ENCODE measurements at regions not wholly inside any gene's neighbourhood (a gene's known extent, or its start where the extent isn't known, plus 50 kb on each side); places are given as distances from the start of the nearest gene placed in this dataset.

DNA sequence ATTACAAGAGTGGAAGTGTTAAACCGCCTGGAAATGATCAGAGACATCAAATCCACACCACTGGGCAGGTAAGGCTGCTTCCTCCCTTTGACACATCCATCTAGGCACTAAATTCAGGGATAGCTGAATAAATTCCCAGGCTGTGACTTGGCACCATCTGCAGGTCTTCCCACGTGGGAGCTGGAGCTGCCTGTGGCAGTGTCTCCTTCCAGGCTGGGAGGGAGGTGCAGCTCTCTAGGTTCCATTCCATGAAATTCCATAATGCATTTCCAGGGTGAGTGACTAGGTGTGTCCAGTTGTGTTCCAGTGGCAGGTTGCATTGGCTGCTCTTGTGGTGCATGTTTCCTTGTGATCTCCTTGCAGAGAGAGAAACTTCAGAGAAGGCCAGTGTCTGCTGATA is 188.9 kb upstream of the CXCR4 start:
- no peak overlapping the region for H3K4me3 ChIP-seq (ENCODE audit: low read length)
- no peak for DNase-seq (ENCODE audit: low read depth)
- TF ChIP-seq, protein P1, sequence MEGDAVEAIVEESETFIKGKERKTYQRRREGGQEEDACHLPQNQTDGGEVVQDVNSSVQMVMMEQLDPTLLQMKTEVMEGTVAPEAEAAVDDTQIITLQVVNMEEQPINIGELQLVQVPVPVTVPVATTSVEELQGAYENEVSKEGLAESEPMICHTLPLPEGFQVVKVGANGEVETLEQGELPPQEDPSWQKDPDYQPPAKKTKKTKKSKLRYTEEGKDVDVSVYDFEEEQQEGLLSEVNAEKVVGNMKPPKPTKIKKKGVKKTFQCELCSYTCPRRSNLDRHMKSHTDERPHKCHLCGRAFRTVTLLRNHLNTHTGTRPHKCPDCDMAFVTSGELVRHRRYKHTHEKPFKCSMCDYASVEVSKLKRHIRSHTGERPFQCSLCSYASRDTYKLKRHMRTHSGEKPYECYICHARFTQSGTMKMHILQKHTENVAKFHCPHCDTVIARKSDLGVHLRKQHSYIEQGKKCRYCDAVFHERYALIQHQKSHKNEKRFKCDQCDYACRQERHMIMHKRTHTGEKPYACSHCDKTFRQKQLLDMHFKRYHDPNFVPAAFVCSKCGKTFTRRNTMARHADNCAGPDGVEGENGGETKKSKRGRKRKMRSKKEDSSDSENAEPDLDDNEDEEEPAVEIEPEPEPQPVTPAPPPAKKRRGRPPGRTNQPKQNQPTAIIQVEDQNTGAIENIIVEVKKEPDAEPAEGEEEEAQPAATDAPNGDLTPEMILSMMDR (IDR thresholded peaks at IDR 0.05; ENCODE audit: insufficient read depth, low read depth, low read length, missing control alignments), result no peak

DNA sequence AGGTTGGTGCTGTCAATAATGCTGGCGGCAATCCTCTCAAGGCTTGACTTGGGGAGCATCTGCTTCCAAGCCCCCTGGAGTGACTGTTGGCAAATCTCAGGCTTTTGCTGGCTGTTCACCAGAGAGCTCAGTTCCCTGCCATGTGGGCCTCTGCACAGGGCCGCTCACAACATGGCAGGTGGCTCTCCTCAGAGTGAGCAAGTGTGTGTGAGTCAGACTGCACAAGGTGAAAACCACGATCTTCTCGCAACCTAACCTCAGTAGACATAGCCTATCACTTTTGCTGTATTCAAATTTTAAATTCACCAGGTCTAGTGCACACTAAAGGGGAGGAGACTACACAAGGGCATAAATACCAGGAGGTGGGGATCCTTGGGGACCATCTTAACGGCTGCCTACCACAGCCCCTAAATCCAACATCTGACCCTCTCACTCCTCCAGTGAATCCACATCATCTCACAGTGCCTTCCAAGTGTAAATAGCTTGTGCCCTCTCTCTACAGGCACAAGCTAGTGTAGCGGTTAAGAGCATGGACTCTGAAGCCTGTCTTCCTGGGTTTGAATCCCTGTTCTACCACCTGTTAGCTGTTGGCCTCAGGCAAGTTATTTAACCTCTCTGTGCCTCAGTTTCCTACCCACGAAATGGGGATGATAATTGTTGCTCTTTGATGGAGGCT is 187.7 kb upstream of the CXCR4 start:
- no peak overlapping the region for H3K4me3 ChIP-seq (ENCODE audit: low read length)
- TF ChIP-seq, protein P1 (IDR thresholded peaks at IDR 0.05; ENCODE audit: insufficient read depth, low read depth, low read length, missing control alignments), result no peak
- no peak for DNase-seq (ENCODE audit: low read depth)

DNA sequence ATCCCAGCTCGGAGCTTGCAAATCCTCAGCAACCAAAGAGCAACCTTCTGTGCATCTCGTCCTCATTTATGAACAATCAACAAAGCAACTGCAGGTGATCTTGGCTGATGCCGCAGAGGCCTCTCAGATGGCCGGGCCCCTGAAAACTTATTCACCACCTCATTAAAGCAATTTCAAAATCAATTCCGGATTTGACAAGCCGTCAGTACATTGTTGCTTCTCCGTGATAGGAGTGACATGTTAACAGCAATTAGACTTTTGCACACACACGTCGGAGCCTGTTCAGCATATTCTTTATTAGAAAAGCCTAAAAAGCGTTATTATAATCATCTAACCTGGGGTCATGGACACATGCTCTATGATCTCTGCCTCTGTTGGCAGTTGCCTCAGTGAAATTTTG is 183.1 kb upstream of the CXCR4 start:
- TF ChIP-seq, protein P1 (IDR thresholded peaks at IDR 0.05; ENCODE audit: insufficient read depth, low read depth, low read length, missing control alignments), result no peak
- DNase-seq (ENCODE audit: low read depth), result no peak
- no peak overlapping the region for H3K4me3 ChIP-seq (ENCODE audit: low read length)

GRCh38 chr2:136298631-136299030 is 180.7 kb upstream of the CXCR4 start:
- no peak overlapping the region for H3K4me3 ChIP-seq (ENCODE audit: low read length)
- TF ChIP-seq, protein P1 (IDR thresholded peaks at IDR 0.05; ENCODE audit: insufficient read depth, low read depth, low read length, missing control alignments), result no peak
- no peak for DNase-seq (ENCODE audit: low read depth)

GRCh38 chr2:136297994-136298393 is 180.0 kb upstream of the CXCR4 start:
- TF ChIP-seq, protein P1 (IDR thresholded peaks at IDR 0.05; ENCODE audit: insufficient read depth, low read depth, low read length, missing control alignments), result no peak
- no peak for DNase-seq (ENCODE audit: low read depth)
- no peak overlapping the region for H3K4me3 ChIP-seq (ENCODE audit: low read length)

DNA sequence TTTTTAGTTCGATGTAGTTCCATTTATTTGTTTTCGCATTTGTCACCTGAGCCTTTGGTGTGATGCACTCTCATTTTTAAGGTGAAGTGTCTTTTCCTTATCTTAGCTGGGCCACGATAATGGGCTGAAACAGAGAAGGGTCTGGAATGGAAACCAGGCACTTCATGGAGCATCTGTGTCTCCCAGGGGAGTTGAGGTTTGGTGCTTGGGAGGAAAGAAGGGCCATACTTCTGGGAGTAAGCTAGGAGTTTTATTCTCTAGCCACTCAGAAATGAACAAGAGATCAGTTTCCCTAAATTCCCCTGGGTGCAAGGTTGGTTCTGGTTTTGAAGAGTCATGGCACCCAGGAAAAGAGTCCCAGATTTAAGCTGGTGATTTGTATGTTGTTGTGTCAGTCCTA is 179.4 kb upstream of the CXCR4 start:
- no peak for DNase-seq (ENCODE audit: low read depth)
- H3K4me3 ChIP-seq (ENCODE audit: low read length), result no peak overlapping the region
- TF ChIP-seq, protein P1 (IDR thresholded peaks at IDR 0.05; ENCODE audit: insufficient read depth, low read depth, low read length, missing control alignments), result no peak

DNA sequence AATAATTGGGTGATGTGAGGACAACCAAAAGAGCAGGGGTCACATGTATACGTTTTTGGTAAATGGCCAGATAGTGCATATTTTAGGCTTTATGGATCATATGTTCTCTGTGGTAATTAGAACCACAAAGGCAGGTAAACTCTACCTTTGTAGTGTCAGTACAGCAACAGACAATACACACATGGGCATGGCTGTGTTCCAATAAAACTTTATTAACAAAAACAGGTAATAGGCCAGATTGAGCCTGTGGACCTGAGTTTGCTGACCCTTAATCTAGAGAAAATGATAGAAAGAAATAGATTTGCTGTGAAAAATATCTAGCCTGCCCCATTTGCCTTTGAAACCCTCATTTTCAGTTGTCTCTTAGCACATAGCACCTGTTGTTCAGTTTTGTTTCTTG is 177.2 kb upstream of the CXCR4 start:
- no peak for DNase-seq (ENCODE audit: low read depth)

More for the DNA sequence above, 177.2 kb upstream of the CXCR4 start:
- no peak overlapping the region for H3K4me3 ChIP-seq (ENCODE audit: low read length)
- TF ChIP-seq, protein P1 (IDR thresholded peaks at IDR 0.05; ENCODE audit: insufficient read depth, low read depth, low read length, missing control alignments), result no peak

Measured in epithelial cell of esophagus (primary cell).